BJ (cell line): ENCODE measurements at regions not wholly inside any gene's neighbourhood (a gene's known extent, or its start where the extent isn't known, plus 50 kb on each side); places are given as distances from the start of the nearest gene placed in this dataset.

Experiments used
- CTCF ChIA-PET: fragments of 350-600 bp; formaldehyde crosslinking; extraction: SDS; loops from one replicate; lab custom pipeline; 2021; ENCODE audit warnings: antibody characterized with exemption, inconsistent platforms; lab: Yijun Ruan, JAX
- POLR2A ChIA-PET: fragments of 300-600 bp; sonication (Branson Sonifier 250); formaldehyde crosslinking; extraction: SDS; loops from one replicate; lab custom pipeline; 2021; ENCODE audit warnings: antibody characterized with exemption; lab: Charles Lee
- DNase-seq: peaks from one replicate; pipeline ENCODE4 v3.0.0-alpha.2; 2011; ENCODE audit warnings: low read depth
- H3K27me3 ChIP-seq: 2 replicates; pipeline ENCODE4 v1.6.0; 2011; ENCODE audit warnings: low read length; ENCODE audit not compliant: control insufficient read depth, insufficient read depth
- H3K36me3 ChIP-seq: 2 replicates; pipeline ENCODE4 v1.5.1; 2011; ENCODE audit warnings: low read length; ENCODE audit not compliant: control insufficient read depth, insufficient read depth
- H3K4me3 ChIP-seq: 2 replicates; pipeline ENCODE4 v1.5.1; 2011; ENCODE audit warnings: low read depth, mild to moderate bottlenecking, control low read depth, low read length
- TF ChIP-seq, protein P1 (sequence below): IDR thresholded peaks from 2 replicates; pipeline ENCODE4 v1.5.1; 2011; ENCODE audit warnings: low read depth, mild to moderate bottlenecking, control low read depth, inconsistent platforms, low read length, moderate library complexity; ENCODE audit not compliant: insufficient read depth

DNA sequence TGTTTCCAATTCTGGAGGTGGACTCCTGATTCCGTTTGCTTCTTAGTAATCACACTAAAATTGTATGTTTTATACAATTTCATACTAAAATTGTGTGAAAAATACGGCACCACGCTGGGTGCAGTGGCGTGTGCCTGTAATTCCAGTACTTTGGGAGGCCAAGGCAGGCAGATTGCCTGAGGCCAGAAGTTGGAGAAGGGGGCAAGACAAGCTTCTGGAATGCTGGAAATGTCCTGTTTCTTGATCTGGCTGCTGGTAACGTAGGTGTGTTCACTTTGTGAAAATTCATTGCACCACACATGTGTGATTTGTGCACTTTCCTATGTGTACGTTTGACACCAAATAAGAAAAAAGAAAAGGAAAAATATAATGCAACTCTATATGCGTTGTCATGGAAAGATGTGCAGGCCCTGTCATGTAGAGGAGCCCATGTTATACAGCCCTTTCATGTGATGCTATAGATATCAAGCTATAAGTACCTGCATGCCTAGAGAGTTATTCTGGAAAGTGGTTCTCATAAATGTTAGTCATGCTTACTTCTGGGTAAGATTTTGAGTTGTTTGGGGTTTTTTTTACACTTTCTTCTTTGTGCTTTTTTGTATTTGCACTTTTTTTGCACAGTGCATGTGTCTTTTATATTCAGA is 119.9 kb downstream of the TMEM174 start:
- CTCF ChIA-PET: interaction anchor here (0.6 to 1.2 kb wide), 4 partner anchors 11 to 77 kb away, joined by 3 to 5 read pairs (median 4); no protein-coding TSS in a partner anchor
- no peak for DNase-seq
- POLR2A ChIA-PET: no interaction called here
- peaks cover 1% of the 10 kb centered on the region for H3K27me3 ChIP-seq
- no peak overlapping the region for H3K4me3 ChIP-seq
- no peaks in the 10 kb centered on the region for H3K36me3 ChIP-seq
- TF ChIP-seq, protein P1, sequence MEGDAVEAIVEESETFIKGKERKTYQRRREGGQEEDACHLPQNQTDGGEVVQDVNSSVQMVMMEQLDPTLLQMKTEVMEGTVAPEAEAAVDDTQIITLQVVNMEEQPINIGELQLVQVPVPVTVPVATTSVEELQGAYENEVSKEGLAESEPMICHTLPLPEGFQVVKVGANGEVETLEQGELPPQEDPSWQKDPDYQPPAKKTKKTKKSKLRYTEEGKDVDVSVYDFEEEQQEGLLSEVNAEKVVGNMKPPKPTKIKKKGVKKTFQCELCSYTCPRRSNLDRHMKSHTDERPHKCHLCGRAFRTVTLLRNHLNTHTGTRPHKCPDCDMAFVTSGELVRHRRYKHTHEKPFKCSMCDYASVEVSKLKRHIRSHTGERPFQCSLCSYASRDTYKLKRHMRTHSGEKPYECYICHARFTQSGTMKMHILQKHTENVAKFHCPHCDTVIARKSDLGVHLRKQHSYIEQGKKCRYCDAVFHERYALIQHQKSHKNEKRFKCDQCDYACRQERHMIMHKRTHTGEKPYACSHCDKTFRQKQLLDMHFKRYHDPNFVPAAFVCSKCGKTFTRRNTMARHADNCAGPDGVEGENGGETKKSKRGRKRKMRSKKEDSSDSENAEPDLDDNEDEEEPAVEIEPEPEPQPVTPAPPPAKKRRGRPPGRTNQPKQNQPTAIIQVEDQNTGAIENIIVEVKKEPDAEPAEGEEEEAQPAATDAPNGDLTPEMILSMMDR: no peak

DNA sequence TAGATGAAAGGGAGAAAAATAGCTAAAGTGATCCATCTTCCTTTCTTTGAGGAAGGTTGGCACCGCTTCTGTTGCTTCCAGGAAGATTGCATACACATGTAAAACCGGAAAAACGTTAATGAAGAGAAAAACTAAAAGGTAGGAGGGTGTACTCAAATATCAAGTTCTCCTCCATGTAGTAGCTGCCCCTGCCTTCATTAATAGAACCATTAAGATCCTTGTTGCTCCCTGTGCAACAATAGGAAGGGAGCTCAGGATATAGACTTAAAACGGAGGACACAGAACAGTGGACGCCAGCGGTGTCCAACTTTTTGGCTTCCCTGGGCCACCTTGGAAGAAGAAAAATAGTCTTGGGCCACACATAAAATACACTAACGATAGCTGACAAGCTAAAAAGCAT is 118.9 kb downstream of the TMEM174 start:
- no peak for DNase-seq
- H3K27me3 ChIP-seq: no peaks in the 10 kb centered on the region; the same call in 1 of the 2 replicates
- POLR2A ChIA-PET: no interaction called here
- CTCF ChIA-PET: interaction anchor here (1.0 to 1.4 kb wide), 4 partner anchors 11 to 159 kb away, joined by 3 to 6 read pairs (median 4); no protein-coding TSS in a partner anchor
- H3K4me3 ChIP-seq: no peak overlapping the region
- no peaks in the 10 kb centered on the region for H3K36me3 ChIP-seq
- TF ChIP-seq, protein P1: no peak

DNA sequence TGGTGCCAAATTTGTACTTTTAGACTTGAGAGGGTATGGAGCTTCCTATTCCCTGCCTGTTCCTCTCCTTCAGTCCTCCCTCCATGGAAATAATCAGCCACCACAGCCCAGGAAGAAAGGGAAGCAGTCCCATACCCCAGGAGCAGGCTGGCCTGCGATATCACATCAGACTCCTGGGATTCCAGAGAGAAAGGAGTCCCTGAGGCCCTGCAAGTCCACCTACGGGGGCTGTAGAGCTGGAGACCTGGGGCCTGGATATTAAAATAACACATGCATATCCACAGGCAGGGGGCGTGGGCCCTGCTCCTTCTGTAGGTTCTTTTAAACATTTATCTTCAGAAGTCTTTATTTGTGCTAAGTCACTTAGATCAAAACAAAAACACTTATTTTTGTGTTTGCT is 117.2 kb downstream of the TMEM174 start:
- DNase-seq: no peak
- H3K36me3 ChIP-seq: no peaks in the 10 kb centered on the region
- H3K27me3 ChIP-seq: no peaks in the 10 kb centered on the region; the same call in none of the 2 replicates
- TF ChIP-seq, protein P1: no peak
- ChIA-PET POLR2A (no interaction called here), CTCF (interaction anchor here (0.7 kb wide), 1 partner anchor 161 kb away, joined by 3 read pairs; no protein-coding TSS in a partner anchor)
- H3K4me3 ChIP-seq: no peak overlapping the region

DNA sequence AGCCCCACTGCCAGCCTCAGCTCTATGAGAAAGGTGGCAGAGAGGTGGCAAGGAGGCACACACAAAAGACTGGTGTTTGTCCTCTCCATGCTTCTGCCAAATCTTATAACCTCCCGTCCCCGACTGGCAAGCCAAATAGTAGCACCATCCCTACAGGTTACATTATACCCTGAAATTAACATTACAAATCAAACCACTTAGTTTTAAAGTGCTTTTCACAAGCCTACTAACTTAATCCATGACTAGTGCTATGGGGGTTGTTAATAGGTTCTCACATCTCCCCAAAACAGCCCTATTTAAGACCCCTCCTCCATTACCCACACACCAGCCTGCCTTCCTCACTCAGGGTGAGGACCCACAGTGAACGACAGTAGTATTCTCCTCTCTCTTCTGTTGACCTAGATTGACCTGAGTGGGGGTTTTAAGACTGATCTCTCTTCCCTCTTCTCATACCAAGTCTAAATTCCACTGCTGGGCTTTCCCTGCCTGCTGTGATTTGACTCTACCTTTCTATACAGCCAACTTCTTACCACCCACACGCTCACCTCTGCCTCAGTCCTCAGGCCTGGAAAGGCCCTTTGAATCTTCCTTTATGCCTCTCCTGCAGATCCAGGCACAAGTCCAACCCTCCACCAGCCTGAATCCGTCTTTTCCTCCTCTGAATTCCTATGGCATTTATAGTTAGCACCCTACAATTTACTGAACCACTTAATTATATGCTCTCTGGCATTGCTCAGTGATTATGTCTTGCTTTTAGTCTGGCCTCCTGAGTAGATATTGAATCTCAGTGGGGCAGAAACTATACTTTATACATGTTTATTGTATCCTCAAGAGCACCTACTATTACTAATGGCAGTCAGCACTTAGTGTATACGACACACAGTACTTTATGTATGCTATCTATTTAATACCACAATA is 116.1 kb downstream of the TMEM174 start:
- POLR2A ChIA-PET: no interaction called here

More for the DNA sequence above, 116.1 kb downstream of the TMEM174 start:
- Histone ChIP-seq H3K36me3 (no peaks in the 10 kb centered on the region), H3K27me3 (no peaks in the 10 kb centered on the region; the same call in none of the 2 replicates), H3K4me3 (no peak overlapping the region)
- no peak for DNase-seq
- TF ChIP-seq, protein P1: no peak
- CTCF ChIA-PET: interaction anchor here (0.8 kb wide), 1 partner anchor 71 kb away, joined by 5 read pairs; no protein-coding TSS in a partner anchor
